ENCODE measurements at regions not wholly inside any gene's neighbourhood (a gene's known extent, or its start where the extent isn't known, plus 50 kb on each side); places are given as distances from the start of the nearest gene placed in this dataset.

- Histone ChIP-seq H3K4me1 (ENCODE audit: control insufficient read depth, insufficient read depth, low read length) (no peaks in the 10 kb centered on the region), H3K18ac (ENCODE audit: low read depth, low read length) (no peak overlapping the region), H2BK5ac (ENCODE audit: low read depth, low read length, poor library complexity, severe bottlenecking) (no peak overlapping the region), H2BK15ac (ENCODE audit: low read depth, low read length) (no peak overlapping the region), H4K5ac (ENCODE audit: low read depth, low read length) (no peak overlapping the region), H4K8ac (ENCODE audit: low read depth in 2 of 2, low read length in 2 of 2) (no peak overlapping the region), H3K9me1 (ENCODE audit: insufficient read depth, low read length) (no peaks in the 10 kb centered on the region), H3K9me3 (ENCODE audit: control insufficient read depth, insufficient read depth, low read length) (peaks cover 42% of the 10 kb centered on the region), H3K14ac (replicated peaks; ENCODE audit: low read depth, low read length) (no peak overlapping the region), H3K4me2 (ENCODE audit: low read depth, low read length) (no peak overlapping the region), H2AK5ac (ENCODE audit: low read depth, low read length) (no peak overlapping the region), H3K23ac (ENCODE audit: low read depth, low read length) (no peak overlapping the region), H3K9ac (ENCODE audit: low read depth, low read length) (no peak overlapping the region), H4K20me1 (ENCODE audit: insufficient read depth, low read length) (no peaks in the 10 kb centered on the region), H2BK120ac (ENCODE audit: low read depth, low read length) (no peak overlapping the region), H3K79me1 (ENCODE audit: low read depth in 1 of 2, low read length in 2 of 2) (no peaks in the 10 kb centered on the region), H3K4ac (ENCODE audit: low read depth, low read length) (no peak overlapping the region), H3K27me3 (ENCODE audit: control insufficient read depth, insufficient read depth, low read length) (no peaks in the 10 kb centered on the region), H3K36me3 (ENCODE audit: control insufficient read depth, insufficient read depth, low read length) (no peaks in the 10 kb centered on the region), H2AK9ac (replicated peaks; ENCODE audit: low read depth, low read length, poor library complexity) (no peak overlapping the region), H4K91ac (ENCODE audit: insufficient read depth, low read depth, low read length) (no peak overlapping the region), H3K4me3 (ENCODE audit: insufficient read depth, low read depth, low read length) (no peak overlapping the region), H2BK20ac (ENCODE audit: low read depth, low read length) (no peak overlapping the region), H3K56ac (ENCODE audit: extremely low read depth, insufficient read depth, low read length) (no peak overlapping the region), H3K27ac (ENCODE audit: insufficient read depth, low read length) (no peak overlapping the region), H2AFZ (replicated peaks; ENCODE audit: low read length, poor library complexity) (no peak overlapping the region)
- TF ChIP-seq BHLHE40 (IDR thresholded peaks at IDR 0.05; ENCODE audit: low read depth, low read length), result no peak
- no peak for TF ChIP-seq RCOR1 (IDR thresholded peaks at IDR 0.05; ENCODE audit: insufficient replicate concordance, low read length)
- TF ChIP-seq CEBPB (IDR thresholded peaks at IDR 0.05; ENCODE audit: low read depth, low read length), result no peak
- TF ChIP-seq USF2 (IDR thresholded peaks at IDR 0.05; ENCODE audit: low read depth, low read length), result no peak
- no peak for TF ChIP-seq ELK1 (IDR thresholded peaks at IDR 0.05; ENCODE audit: borderline replicate concordance, low read depth, low read length)
- TF ChIP-seq FOS (IDR thresholded peaks at IDR 0.05; ENCODE audit: low read depth, low read length), result no peak
- TF ChIP-seq CTCF (conservative IDR thresholded peaks at IDR 0.05; ENCODE audit: low read depth, low read length), result no peak
- no peak for TF ChIP-seq SMC3 (IDR thresholded peaks at IDR 0.05; ENCODE audit: low read depth, low read length)
- no peak for TF ChIP-seq MXI1 (IDR thresholded peaks at IDR 0.05; ENCODE audit: borderline replicate concordance, low read depth, low read length)
- TF ChIP-seq NFE2L2 (IDR thresholded peaks at IDR 0.05; ENCODE audit: low read depth, low read length), result no peak
- no peak for TF ChIP-seq CHD1 (IDR thresholded peaks at IDR 0.05; ENCODE audit: low read depth, low read length)
- TF ChIP-seq MAFK (IDR thresholded peaks at IDR 0.05; ENCODE audit: low read depth, low read length), result no peak
- no peak for TF ChIP-seq MAZ (IDR thresholded peaks at IDR 0.05; ENCODE audit: borderline replicate concordance, low read depth, low read length)
- no peak for TF ChIP-seq POLR2A (IDR thresholded peaks at IDR 0.05; ENCODE audit: low read depth, low read length)
- ChIA-PET CTCF (no interaction called here), POLR2A (ENCODE audit: unreplicated experiment) (no interaction called here)
- dilution Hi-C loops (cut with HindIII; ENCODE audit: low sequenced_read_pairs, unreplicated experiment) (no loop called here), in situ Hi-C loops (cut with MboI; ENCODE audit: low sequenced_read_pairs) (no loop called here), intact Hi-C loops (cut with micrococcal nuclease) (no loop called here)
- ATAC-seq (ENCODE audit: low read depth), result no peak
- 85% methylated on average over 4 of the region's 17 CpGs; no CpG with 5 or more reads in 1 of the 2 experiments for whole genome bisulfite sequencing, 2 experiments (ENCODE audit: extremely low coverage in 2 of 2, insufficient read length in 1 of 2)
- no peak for DNase-seq
- no TSS peak for BruUV-seq (replicated peaks)
These were observed 362.2 kb upstream of the SHH start for GRCh38 chr7:156174428-156174827.
